NCI-H146 treated with DMSO at 0.1 percent for 48 hours (cell line): ENCODE measurements at regions not wholly inside any gene's neighbourhood (a gene's known extent, or its start where the extent isn't known, plus 50 kb on each side); places are given as distances from the start of the nearest gene placed in this dataset.

ENCODE experiments used
- DNase-seq: peaks from one replicate; lab custom pipeline; 2025; ENCODE audit not compliant: unreplicated experiment; lab: John Stamatoyannopoulos, UW

DNA sequence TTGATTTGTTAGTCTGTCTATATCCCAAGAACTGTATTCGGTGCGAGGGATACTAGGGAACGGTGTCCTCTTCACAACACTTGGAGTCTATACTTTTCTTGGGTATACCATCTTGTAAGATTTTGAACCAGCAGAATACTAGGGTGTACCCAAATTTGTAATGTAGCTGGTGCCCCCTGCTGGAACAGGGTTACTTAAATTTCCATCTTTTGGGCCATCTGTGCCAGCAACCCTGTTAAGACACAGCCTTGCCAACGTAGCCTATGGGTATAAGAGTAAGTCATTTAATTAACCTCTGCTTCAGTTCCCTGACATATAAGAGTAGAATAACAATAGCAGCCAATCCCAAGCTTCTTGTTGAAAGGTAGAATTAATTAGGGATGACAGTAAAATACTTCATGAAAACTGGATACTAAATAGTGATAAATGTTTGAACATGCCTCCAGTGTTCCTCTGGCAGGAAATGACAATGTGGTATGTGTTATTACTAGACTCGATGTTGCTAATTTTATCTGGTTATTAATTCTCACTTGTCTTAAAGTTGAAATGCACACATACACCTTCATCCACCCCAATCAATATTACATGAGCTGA, 607.6 kb downstream of the FGF9 start:
- DNase-seq, result no peak

DNA sequence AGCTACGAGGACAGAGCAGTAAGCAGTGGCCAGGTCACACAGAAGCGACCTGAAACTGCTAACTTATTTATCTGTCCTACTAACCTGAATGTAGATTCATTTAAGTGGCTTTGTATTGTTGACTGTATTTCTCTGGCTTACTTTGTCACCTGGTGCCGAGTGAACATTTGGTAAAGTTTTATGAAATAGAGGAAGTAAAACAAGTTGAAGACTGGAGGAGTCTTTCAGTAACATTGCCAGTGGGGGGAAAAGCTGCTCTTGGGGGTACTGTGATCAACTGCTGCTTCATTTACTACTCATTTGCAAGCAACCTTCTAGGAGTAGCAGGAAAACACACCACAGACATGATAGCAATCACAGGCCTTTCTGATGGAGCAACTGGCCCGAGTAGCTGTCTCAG, 615.0 kb downstream of the FGF9 start:
- DNase-seq, result no peak

GRCh38 chr13:22286338-22286737, 615.5 kb downstream of the FGF9 start:
- DNase-seq, result no peak

DNA sequence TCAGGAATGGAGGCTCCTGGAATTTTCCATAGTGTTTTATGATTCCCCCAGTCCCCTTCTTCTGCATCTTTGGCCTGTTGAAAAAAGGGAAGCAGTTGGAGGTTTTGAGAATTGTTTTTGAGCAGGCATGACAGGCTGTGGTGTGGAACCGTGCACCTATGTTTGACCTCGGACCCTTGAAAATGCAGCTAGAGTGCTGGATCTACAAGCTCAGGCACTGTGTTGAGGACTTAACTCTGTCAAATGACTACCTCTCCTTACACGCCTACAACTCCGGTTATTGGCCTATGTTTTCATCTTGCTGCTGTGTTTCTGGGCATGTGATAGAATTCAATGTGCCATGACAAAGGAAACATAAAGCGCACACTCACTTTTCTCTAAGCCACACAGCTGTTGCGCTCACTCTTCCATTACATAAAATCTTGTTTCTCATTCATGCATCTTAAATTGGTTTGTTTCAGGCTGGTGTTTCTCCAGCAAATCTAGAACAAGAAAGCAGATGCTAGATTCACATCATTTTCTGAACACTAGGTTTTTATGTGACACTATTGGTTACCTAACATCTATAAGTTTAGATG, 616.6 kb downstream of the FGF9 start:
- no peak for DNase-seq

DNA sequence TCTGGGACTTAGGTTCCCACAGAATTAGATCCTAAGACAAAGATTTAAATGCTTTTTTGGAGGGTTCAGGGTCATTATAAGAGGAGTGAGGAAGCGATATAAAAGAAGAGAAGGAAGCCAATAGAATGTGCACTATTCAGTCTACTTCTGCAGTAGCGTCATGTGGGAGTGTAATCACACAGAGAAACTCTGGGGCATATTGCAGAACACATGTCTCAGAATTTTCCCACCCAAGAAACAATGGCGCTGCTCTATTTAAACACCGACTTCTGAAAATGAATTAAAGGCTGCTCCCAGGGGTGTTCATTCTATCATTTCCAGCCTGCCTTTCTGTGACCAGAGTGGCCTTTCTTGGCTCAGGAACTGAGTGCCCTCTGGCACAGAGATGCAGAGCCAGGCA, 617.6 kb downstream of the FGF9 start:
- no peak for DNase-seq

- DNase-seq, result no peak
Measured at GRCh38 chr13:22289711-22290110, 618.8 kb downstream of the FGF9 start.

DNA sequence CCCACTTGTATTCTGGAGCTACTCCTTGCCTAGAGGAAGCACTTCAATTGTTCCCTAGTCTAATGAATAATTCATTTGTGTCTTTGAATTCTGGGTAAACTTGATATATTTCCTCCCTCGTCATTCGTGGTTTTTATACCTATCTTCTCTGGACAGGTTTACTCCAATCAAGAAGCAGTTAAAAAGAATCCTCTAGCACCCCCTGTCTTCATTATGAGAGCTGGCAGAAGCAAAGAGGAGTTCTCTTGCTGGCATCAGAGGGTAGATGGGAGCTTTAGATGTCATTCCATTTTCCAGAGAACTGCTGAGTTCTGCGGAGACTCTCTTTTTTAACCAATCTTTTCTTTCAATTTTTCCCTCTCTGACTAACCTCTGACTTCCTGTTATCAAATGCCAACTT, 627.7 kb downstream of the FGF9 start:
- no peak for DNase-seq

DNA sequence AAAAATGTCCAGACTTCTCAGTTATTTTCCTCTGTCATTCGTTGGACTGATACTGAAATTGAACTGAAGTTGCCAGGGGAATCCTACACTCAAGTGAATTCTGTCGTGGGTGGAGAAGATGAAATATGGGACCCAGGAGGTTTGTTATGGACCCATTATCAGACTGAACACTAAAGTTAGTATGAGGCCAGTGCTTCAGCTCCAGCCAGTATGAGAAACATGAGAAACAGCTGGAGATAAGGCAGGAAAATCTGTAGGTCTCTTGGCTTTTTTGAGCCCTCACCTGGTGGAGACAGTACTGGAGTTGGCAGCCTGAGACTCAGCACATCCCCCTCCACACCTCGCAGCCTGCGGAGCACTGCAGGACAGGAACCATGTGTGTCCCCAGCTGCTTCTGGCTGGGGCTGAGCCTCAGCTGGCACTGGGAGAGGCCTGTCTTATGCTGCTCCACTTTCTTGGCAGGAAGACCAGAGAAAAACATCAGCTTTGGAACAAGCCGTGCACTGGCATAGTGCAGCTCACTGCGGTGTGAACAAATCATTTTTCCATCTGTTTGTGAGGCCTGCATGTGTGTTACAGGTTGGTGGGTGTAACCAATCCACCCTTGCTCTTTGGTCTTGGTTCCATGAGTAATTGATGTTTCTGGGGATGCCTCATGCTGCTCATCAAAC, 641.0 kb downstream of the FGF9 start:
- no peak for DNase-seq

DNA sequence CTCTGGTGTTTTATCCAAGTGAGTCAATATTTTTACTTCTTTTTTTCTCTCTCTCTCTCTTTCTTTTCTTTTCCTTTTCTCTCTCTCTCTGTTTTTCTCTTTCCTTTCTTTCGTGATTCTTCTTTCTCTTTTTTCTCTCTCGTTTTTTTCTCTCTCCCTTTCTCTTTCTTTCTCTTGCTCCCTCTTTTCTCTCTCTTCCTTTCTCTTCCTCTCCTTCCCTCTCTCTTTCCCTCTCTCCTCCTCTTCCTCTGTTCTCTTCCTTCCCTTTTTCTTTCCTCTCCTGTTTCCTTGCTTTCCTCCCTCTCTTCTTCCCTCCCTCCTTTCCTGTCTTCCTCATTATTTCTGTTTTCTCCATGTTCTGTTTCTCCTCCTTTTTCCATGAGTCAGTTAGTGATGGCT, 641.5 kb downstream of the FGF9 start:
- DNase-seq, result no peak

GRCh38 chr13:22316494-22317025, 645.7 kb downstream of the FGF9 start:
- no peak for DNase-seq

DNA sequence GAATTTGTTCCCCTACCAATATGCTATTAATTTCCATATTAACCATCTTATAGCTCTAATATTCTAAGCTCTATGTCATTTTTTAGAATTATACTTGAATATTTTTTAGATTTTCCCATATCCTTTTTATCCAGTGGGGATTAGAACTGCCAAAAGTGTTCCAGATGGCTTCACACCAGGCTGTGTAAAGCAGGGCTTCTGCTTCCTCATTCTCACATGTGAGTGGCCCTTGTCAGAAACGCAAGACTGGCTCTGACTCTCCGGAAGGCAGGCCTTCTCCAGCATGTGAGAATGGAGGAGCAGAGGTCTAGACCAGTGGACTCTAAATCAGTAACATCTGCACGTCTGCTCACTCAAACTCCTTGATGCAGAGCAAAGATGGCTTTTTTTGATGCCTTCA, 650.1 kb downstream of the FGF9 start:
- no peak for DNase-seq

DNA sequence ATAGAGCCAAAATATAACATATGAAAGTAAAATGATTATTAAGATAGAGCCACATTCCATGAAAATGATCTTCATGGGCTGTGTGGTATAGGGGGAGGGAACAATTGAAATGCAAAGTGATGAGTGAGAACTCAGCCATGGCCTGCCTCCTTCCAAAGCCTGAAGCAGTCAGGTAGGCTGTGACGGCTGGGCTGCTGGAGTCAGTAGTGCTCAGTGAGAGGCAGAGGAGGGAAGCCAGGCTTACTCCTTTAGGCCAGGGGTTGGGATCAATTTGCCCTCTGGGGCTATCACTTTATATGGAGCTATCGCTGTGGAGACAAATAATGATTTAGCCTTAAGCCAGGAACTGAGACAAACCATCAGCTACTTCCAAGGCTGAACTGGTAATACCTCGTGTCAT, 654.9 kb downstream of the FGF9 start:
- DNase-seq, result no peak

DNA sequence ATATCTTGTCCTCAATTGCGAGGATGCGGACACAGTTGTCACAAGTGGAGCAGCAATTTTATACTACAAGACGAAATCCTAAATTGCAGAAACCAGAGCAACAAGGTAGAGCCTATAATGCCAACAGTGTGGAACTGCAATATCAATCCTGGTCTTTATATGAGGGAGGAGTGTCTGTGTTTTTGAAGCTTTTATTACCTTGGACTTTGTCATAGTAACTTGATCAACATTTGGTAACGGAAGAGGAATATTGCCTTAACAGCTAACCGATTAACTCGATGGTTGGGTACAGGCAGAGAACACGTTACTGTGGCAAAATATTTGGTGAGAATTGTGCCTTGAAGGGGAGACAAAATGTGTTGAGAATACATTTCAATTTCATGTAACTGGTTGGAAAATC, 661.5 kb downstream of the FGF9 start:
- no peak for DNase-seq

DNA sequence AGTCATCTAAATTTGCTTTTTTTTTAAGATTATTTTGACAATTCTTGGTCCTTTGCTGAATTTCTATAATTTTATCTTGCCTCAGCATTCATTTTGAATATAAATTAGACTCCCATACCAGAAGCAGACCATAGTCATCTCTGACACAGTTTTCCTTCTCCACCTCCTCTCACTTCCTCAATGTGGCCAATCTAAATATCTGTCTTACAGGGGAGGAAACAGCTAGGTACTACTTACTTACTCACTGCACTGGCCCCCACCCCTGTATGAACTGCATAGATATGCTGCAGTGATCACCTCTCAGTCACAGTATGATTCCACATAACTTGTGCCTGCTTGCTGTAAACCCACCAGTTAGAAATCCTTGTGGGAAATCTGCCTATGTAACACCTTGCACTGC, 665.6 kb downstream of the FGF9 start:
- no peak for DNase-seq

- DNase-seq, result no peak
Measured at GRCh38 chr13:22357132-22357531, 686.3 kb downstream of the FGF9 start.

GRCh38 chr13:22369090-22369489, 698.2 kb downstream of the FGF9 start:
- DNase-seq, result no peak

GRCh38 chr13:22369840-22370239, 699.0 kb downstream of the FGF9 start:
- no peak for DNase-seq

DNA sequence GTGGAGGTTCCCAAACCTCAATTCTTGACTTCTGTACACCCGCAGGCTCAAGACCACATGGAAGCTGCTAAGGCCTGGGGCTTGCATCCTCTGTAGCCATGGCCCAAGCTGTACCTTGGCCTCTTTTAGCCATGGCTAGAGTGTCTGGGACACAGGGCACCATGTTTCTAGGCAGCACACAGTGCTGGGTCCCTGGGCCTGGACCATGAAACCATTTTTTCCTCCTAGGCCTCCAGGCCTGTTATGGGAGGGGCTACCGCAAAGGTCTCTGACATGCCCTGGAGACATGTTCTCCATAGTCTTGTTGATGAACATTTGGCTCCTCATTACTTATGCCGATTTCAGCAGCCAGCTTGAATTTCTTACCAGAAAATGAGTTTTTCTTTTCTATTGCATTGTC, 701.4 kb downstream of the FGF9 start:
- no peak for DNase-seq

DNA sequence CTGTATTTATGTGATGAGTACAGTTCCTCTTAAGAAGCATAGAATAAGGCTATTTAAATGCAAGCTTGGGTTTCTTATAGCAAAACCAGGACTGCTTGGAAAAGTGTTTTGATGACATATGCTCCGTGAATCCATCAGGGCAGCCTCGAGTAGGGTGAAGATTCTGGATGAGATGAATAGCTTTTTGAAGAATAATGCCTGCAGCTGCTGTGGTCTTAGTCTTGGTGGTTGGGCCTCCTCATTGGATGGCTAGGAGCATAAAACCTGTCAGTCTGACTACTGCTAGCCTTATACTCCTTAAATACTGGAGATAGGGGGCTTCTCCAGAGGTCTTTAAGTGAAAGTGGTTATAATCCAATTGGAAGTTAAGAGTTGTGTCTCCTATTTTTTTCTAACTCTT, 704.3 kb downstream of the FGF9 start:
- no peak for DNase-seq

- no peak for DNase-seq
Measured at GRCh38 chr13:22387899-22388298, 717.0 kb downstream of the FGF9 start.

- no peak for DNase-seq
Measured at GRCh38 chr13:22399801-22400420, 729.0 kb downstream of the FGF9 start.

GRCh38 chr13:22402682-22403081, 731.8 kb downstream of the FGF9 start:
- DNase-seq, result no peak
